Esophagus muscularis mucosa (tissue), 4 donors: ENCODE measurements at regions not wholly inside any gene's neighbourhood (a gene's known extent, or its start where the extent isn't known, plus 50 kb on each side); places are given as distances from the start of the nearest gene placed in this dataset.

Experiments
- DNase-seq: peaks from one replicate; pipeline ENCODE4 v3.0.0-alpha.2; 2017; ENCODE audit errors: extremely low spot score
- H3K27ac ChIP-seq, 4 donors: fragments of 200-600 bp; sonication (generic); replicated peaks in 1 of 4; 1 replicate in 3 of 4; 2 replicates in 1 of 4; pipeline ENCODE4 v1.5.1; 2016 to 2019; ENCODE audit warnings: mild to moderate bottlenecking in 1 of 4
- H3K27me3 ChIP-seq, 4 donors: fragments of 200-600 bp; sonication (generic); one replicate each; pipeline versions ENCODE4 v1.5.1 to v1.6.0; 2016 to 2019
- H3K36me3 ChIP-seq, 4 donors: fragments of 200-600 bp; sonication (generic); one replicate each; pipeline ENCODE4 v1.5.1; 2016 to 2019
- H3K4me1 ChIP-seq, 4 donors: fragments of 200-600 bp; sonication (generic); one replicate each; pipeline ENCODE4 v1.5.1; 2016 to 2019
- H3K4me3 ChIP-seq, 4 donors: fragments of 200-600 bp; sonication (generic); 1 replicate in 2 of 4; 2 replicates in 2 of 4; pipeline ENCODE4 v1.5.1; 2016 to 2019; ENCODE audit warnings: mild to moderate bottlenecking in 4 of 4, moderate library complexity in 1 of 4
- H3K9me3 ChIP-seq, 4 donors: fragments of 200-600 bp; sonication (generic); 1 replicate in 3 of 4; 2 replicates in 1 of 4; pipeline ENCODE4 v1.5.1; 2016 to 2019
- EP300 ChIP-seq: sonication (generic); formaldehyde crosslinking; IDR thresholded peaks from one replicate; pipeline ENCODE4 v1.6.1; 2017; ENCODE audit warnings: antibody characterized with exemption
- POLR2A ChIP-seq: fragments of 450-650 bp; IDR thresholded peaks from one replicate; pipeline ENCODE4 v1.6.1; 2017; ENCODE audit warnings: antibody characterized with exemption, moderate library complexity, mild to moderate bottlenecking, low read depth
- POLR2AphosphoS5 ChIP-seq, 2 donors: sonication (generic); formaldehyde crosslinking; IDR thresholded peaks; one replicate each; pipeline ENCODE4 v1.6.1; 2017; ENCODE audit warnings: antibody characterized with exemption in 2 of 2
- WGBS: methylation state at CpG from one replicate; pipeline ENCODE4 v1.1.5; 2018; 5-methylcytosine and 5-hydroxymethylcytosine counted together
- intact Hi-C: fragments of 100-400 bp; cut with DNase I; formaldehyde crosslinking; loops from one replicate; pipeline ENCODE4 v1.15.1; 2023
- TF ChIP-seq, protein P1 (sequence below), 3 experiments: fragments of 200-600 bp in 2 of 3; fragments of 450-650 bp in 1 of 3; sonication (generic) in 2 of 3; IDR thresholded peaks; one replicate each; pipeline ENCODE4 v1.5.1; 2017 to 2019; ENCODE audit warnings: antibody characterized with exemption in 3 of 3, mild to moderate bottlenecking in 2 of 3, moderate library complexity in 1 of 3

DNA sequence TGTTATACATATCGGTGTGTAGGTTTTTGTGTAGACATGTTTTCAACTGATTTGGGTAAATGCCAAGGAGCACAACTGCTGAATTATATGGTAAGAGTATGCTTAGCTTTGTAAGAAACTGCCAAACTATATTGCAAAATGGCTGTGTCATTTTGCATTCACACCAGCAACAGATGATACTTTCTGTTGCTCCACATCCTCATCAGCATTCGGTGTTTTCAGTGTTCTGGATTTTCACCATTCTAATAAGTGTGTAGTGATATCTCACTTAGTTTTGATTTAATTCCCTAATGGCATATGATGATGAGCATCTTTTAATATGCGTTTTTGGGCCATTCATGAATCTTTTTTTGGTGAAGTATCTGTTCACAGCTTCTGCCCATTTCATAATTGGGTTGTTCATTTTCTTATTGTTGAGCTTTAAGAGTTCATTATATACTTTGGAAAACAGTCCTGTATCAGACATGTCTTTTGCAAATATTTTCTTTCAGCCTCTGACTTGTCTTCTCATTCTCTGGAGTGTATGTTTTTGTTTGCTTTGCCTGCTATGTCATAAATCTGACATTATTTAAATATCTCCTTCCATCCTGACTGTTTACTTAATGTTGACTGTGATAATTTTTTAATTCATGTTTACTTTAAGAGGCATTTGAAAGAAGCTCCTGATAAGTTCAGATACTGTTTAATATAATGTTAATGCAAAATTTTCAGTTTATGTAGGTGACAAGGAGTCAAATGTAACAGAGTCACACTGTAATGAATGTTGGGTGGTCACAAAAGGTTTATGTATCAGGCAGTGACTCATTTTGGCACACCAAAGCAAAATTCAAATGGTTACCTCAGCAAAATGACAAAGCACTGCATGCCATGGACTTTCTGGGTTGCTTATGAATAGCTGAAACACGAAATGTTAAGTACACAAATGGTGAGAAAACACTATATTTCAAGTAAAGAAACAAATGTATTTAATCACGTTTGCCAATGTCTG lies 181.1 kb upstream of the DAB2 start:
- H3K4me3 ChIP-seq, result no peak overlapping the region
- no peak for DNase-seq
- no peaks in the 10 kb centered on the region for H3K27me3 ChIP-seq
- H3K9me3 ChIP-seq, result no peaks in the 10 kb centered on the region
- no peaks in the 10 kb centered on the region for H3K36me3 ChIP-seq
- no peaks in the 10 kb centered on the region for H3K4me1 ChIP-seq
- TF ChIP-seq POLR2AphosphoS5 (IDR thresholded peaks at IDR 0.05) (no peak), POLR2A (no peak), EP300 (no peak)
- TF ChIP-seq, protein P1, sequence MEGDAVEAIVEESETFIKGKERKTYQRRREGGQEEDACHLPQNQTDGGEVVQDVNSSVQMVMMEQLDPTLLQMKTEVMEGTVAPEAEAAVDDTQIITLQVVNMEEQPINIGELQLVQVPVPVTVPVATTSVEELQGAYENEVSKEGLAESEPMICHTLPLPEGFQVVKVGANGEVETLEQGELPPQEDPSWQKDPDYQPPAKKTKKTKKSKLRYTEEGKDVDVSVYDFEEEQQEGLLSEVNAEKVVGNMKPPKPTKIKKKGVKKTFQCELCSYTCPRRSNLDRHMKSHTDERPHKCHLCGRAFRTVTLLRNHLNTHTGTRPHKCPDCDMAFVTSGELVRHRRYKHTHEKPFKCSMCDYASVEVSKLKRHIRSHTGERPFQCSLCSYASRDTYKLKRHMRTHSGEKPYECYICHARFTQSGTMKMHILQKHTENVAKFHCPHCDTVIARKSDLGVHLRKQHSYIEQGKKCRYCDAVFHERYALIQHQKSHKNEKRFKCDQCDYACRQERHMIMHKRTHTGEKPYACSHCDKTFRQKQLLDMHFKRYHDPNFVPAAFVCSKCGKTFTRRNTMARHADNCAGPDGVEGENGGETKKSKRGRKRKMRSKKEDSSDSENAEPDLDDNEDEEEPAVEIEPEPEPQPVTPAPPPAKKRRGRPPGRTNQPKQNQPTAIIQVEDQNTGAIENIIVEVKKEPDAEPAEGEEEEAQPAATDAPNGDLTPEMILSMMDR (IDR thresholded peaks at IDR 0.05), result no peak
- intact Hi-C loops, result no loop called here
- WGBS, result 86% methylated on average over 5 of the region's 5 CpGs
- H3K27ac ChIP-seq, result no peak overlapping the region

DNA sequence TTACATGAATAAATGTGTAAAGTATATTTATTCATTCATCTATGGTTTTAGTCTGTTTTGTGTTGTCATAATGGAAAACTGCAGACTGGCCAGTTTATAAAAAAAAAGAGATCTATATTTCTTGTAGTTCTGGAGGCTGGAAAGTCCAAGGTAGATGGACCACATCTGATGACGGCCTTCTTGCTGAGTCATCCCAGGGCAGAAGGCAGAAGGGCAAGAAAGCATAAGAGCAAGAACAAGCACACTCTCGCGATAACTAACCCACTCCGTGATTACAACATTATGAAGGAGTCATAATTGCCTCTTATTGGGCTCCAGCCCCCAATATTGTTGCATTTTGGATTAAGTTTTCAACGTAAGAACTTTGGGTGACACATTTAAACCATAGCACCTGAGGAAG lies 180.4 kb upstream of the DAB2 start:
- no peaks in the 10 kb centered on the region for H3K27me3 ChIP-seq
- DNase-seq, result no peak
- H3K4me3 ChIP-seq, result no peak overlapping the region
- no peaks in the 10 kb centered on the region for H3K36me3 ChIP-seq
- no peaks in the 10 kb centered on the region for H3K9me3 ChIP-seq
- no peaks in the 10 kb centered on the region for H3K4me1 ChIP-seq
- intact Hi-C loops, result no loop called here
- WGBS, result 92% methylated on average over 5 of the region's 5 CpGs
- TF ChIP-seq POLR2A (no peak), EP300 (no peak), POLR2AphosphoS5 (IDR thresholded peaks at IDR 0.05) (no peak)
- TF ChIP-seq, protein P1 (IDR thresholded peaks at IDR 0.05), result no peak
- no peak overlapping the region for H3K27ac ChIP-seq

DNA sequence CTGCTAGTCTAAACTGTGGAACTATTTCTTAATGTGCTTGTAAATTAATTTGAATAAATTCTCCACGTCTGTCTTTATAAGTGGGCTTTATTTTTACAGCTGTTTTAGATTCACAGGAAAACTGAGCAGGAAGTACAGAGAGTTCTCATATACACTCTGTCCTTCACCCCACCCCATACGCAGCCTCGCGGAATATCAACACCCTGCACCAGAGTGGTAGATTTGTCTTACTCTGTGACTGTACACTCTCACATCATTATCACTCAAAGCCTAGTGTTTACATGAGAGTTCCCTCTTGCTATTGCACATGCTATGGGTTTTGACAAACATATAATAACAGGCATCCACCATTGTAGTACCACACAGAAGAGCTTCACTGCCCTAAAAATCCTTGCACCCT lies 179.7 kb upstream of the DAB2 start:
- Histone ChIP-seq H3K27ac (no peak overlapping the region), H3K4me3 (no peak overlapping the region), H3K9me3 (no peaks in the 10 kb centered on the region), H3K4me1 (no peaks in the 10 kb centered on the region), H3K36me3 (no peaks in the 10 kb centered on the region), H3K27me3 (no peaks in the 10 kb centered on the region)
- DNase-seq, result no peak
- WGBS, result 54% methylated on average over 4 of the region's 4 CpGs
- no peak for TF ChIP-seq POLR2A
- no peak for TF ChIP-seq EP300
- TF ChIP-seq POLR2AphosphoS5 (IDR thresholded peaks at IDR 0.05), result no peak
- TF ChIP-seq, protein P1 (IDR thresholded peaks at IDR 0.05), result no peak
- intact Hi-C loops, result no loop called here

DNA sequence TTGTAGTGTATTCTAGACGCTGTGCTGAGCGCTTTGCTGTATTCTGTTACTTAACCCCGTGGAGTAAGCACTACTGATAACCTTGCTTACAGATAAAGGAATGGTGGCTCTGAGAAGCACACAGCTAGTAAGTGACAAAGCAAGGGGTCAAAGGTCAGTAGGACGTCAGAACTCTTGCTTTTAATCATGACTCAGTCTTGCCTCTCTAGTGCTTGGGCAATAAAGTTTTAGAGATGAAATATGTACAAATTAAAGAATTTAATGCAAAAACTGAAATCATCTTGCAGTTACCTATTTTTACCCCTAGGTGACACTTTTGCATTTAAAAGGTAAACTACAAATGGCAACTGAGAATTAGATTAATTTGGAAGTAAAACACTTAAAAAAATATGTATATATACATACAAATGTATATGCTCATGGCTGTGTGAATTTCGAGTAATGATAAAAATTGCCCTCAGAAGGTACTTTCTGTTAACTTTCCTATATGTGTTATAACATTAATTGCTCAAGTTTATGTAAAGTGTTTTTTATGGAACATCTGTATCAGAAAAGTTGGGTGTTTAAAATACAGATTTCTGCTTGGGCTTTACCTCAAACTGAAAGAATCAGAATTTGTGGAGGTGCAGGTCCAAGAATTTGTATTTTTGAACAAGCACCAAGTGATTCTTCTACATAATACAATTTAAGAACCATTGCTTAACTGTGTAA lies 175.1 kb upstream of the DAB2 start:
- 35% methylated on average over 5 of the region's 5 CpGs for WGBS
- DNase-seq, result no peak
- H3K27me3 ChIP-seq, result peaks cover 0 to 4% (median 0%) of the 10 kb centered on the region in 4 donors
- H3K9me3 ChIP-seq, result no peaks in the 10 kb centered on the region
- no peak overlapping the region for H3K27ac ChIP-seq
- H3K4me3 ChIP-seq, result no peak overlapping the region
- intact Hi-C loops, result no loop called here
- no peaks in the 10 kb centered on the region for H3K36me3 ChIP-seq
- H3K4me1 ChIP-seq, result no peaks in the 10 kb centered on the region
- TF ChIP-seq POLR2A, result no peak
- TF ChIP-seq, protein P1 (IDR thresholded peaks at IDR 0.05), result peak in 2 of 3 experiments; percentile 42 to 52
